Breast epithelium (tissue), 4 donors: ENCODE measurements at regions not wholly inside any gene's neighbourhood (a gene's known extent, or its start where the extent isn't known, plus 50 kb on each side); places are given as distances from the start of the nearest gene placed in this dataset.

ENCODE experiments used
- DNase-seq, 2 donors: peaks; one replicate each; pipeline ENCODE4 v3.0.0-alpha.2; 2019; ENCODE audit warnings: low spot score in 2 of 2
- H3K27ac ChIP-seq, 2 donors: fragments of 200-600 bp; sonication (generic) in 1 of 2; one replicate each; pipeline ENCODE4 v1.5.1; 2016 to 2019; ENCODE audit warnings: mild to moderate bottlenecking in 1 of 2
- H3K27me3 ChIP-seq, 2 donors: fragments of 200-600 bp; sonication (generic) in 1 of 2; one replicate each; pipeline versions ENCODE4 v1.5.1 to v1.6.0; 2017 to 2019; ENCODE audit warnings: control low read depth in 1 of 2, mild to moderate bottlenecking in 1 of 2
- H3K36me3 ChIP-seq: fragments of 200-600 bp; one replicate; pipeline ENCODE4 v1.5.1; 2019
- H3K4me1 ChIP-seq, 2 donors: fragments of 200-600 bp; sonication (generic); one replicate each; pipeline ENCODE4 v1.5.1; 2016 to 2019; ENCODE audit warnings: control low read depth in 1 of 2
- H3K4me3 ChIP-seq, 3 donors: fragments of 200-600 bp; sonication (generic); 1 replicate in 2 of 3; 2 replicates in 1 of 3; pipeline ENCODE4 v1.5.1; 2016 to 2019; ENCODE audit warnings: mild to moderate bottlenecking in 3 of 3, moderate library complexity in 2 of 3
- H3K9me3 ChIP-seq, 2 donors: fragments of 200-600 bp; sonication (generic) in 1 of 2; one replicate each; pipeline ENCODE4 v1.5.1; 2016 to 2019; ENCODE audit warnings: control low read depth in 1 of 2
- CTCF ChIP-seq, 3 donors: fragments of 450-650 bp; IDR thresholded peaks; one replicate each; pipeline ENCODE4 v1.5.1; 2016 to 2017; ENCODE audit warnings: antibody characterized with exemption in 3 of 3, mild to moderate bottlenecking in 3 of 3, moderate library complexity in 3 of 3
- POLR2A ChIP-seq: fragments of 450-650 bp; IDR thresholded peaks from one replicate; pipeline ENCODE4 v1.6.1; 2016; ENCODE audit warnings: antibody characterized with exemption, mild to moderate bottlenecking, moderate library complexity
- POLR2AphosphoS5 ChIP-seq, 3 donors: sonication (generic); formaldehyde crosslinking; IDR thresholded peaks; one replicate each; pipeline ENCODE4 v1.6.1; 2017; ENCODE audit warnings: antibody characterized with exemption in 3 of 3
- intact Hi-C: fragments of 100-400 bp; cut with DNase I; formaldehyde crosslinking; loops from one replicate; pipeline ENCODE4 v1.15.1; 2023; ENCODE audit warnings: low total_unique reads

DNA sequence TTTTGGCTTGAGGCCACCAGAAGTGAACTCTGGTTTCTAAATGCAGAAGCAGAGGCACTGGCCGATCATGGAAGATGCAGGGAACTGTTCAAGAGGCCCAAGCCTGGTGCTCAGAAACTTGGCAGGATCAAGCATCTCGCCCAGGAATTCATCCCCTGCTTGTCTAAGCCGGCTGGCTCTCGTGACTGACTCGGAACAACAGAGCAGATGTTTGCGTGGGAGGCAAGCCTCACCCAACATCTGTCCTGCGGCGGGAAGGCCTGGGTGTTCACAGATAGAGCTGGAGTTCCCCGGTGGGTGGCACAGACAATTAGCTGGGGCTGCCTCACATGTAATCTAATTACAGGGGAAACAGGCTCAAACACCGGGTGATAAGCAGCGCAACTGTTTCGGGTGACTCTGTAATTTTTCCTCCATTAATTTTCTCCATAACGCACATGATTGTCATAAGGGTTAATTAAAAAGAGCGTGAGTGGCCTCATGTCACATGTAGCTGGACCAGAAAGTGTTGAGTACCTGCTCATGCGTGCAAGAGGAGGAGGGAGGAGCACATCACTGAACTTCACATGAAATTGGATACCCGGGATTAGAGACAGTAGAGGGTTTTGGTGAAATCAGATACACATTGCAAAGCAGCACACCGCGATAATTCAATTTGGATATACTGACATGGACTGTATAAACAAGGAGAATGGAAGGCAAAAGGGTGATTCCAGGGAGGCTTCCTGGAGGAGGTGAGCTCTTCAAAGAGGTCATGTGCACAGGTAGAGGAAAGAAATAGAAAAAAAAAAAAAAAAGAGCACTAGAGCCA lies 180.0 kb downstream of the ETS2 start:
- no peaks in the 10 kb centered on the region for H3K27me3 ChIP-seq
- peak overlapping the region; percentile 72 for H3K27ac ChIP-seq
- intact Hi-C loops, result no loop called here
- H3K4me1 ChIP-seq, result peaks cover 10% of the 10 kb centered on the region in 2 donors
- no peaks in the 10 kb centered on the region for H3K9me3 ChIP-seq
- no peaks in the 10 kb centered on the region for H3K36me3 ChIP-seq
- peak in 1 of 2 donors; percentile 87 for DNase-seq
- no peak for TF ChIP-seq POLR2A
- TF ChIP-seq POLR2AphosphoS5 (IDR thresholded peaks at IDR 0.05), result peak; percentile 59 to 71 (median 60)
- no peak overlapping the region for H3K4me3 ChIP-seq

DNA sequence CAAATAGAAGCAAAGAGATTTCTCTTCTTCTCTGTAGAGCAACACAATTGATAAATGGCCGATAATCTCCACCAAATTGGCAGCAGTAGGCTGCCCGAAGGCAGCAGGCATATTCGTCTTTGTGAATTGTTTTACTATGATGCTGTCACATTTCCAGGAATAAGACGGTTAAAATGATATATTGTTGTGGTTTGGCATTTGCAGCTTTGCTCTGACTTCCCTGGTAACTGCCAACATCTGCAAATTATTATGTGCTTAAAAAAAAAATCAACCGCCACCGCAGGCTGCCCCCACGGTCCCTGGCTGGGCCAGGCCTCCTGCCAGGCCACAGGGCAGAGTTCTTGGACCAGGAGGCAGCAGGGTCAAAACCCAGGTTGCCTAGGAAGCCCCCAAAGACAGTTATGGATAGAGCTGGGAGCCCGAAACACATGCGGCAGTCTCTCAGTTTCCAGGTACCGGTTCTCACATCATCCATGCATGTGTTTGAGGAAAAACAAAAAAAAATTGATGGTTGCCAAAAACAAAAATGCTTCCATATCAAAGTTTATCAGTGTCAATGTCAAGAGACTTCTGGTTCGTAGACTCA lies 179.3 kb downstream of the ETS2 start:
- Histone ChIP-seq H3K27ac (peak overlapping the region; percentile 72), H3K27me3 (no peaks in the 10 kb centered on the region), H3K4me3 (peak overlapping the region in 1 of 3 donors; percentile 2), H3K36me3 (no peaks in the 10 kb centered on the region), H3K9me3 (no peaks in the 10 kb centered on the region), H3K4me1 (peaks cover 5 to 10% of the 10 kb centered on the region in 2 donors)
- TF ChIP-seq CTCF (IDR thresholded peaks at IDR 0.05) (no peak), POLR2AphosphoS5 (IDR thresholded peaks at IDR 0.05) (peak in 1 of 3 donors; percentile 14), POLR2A (no peak)
- no peak for DNase-seq
- intact Hi-C loops, result no loop called here

DNA sequence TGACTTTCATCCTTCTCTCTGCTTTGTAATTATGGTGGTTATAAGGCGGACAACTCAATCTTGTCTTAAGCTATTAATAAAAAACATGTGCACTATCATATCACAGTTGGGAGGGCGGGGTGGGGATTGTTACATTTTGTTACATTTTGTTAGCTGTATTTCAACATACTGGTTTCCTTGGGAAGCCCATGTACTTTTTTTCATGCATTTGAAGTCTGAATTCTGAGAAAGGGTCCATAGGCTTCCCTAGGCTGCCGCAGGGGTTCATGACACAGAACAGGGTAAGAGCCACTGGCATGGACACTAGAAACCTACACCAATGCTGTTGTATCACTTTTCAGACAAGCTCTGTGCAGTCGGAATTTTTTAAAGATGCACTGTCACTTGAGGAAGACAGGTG lies 178.8 kb downstream of the ETS2 start:
- peak overlapping the region; percentile 72 for H3K27ac ChIP-seq
- intact Hi-C loops, result no loop called here
- H3K9me3 ChIP-seq, result no peaks in the 10 kb centered on the region
- H3K4me1 ChIP-seq, result peaks cover 5 to 10% of the 10 kb centered on the region in 2 donors
- H3K36me3 ChIP-seq, result no peaks in the 10 kb centered on the region
- no peak for TF ChIP-seq POLR2AphosphoS5 (IDR thresholded peaks at IDR 0.05)
- no peak for TF ChIP-seq POLR2A
- TF ChIP-seq CTCF (IDR thresholded peaks at IDR 0.05), result no peak
- no peaks in the 10 kb centered on the region for H3K27me3 ChIP-seq
- no peak for DNase-seq
- H3K4me3 ChIP-seq, result peak overlapping the region in 1 of 3 donors; percentile 2

GRCh38 chr21:38983560-38983959 lies 177.8 kb downstream of the ETS2 start:
- no peak overlapping the region for H3K27ac ChIP-seq
- DNase-seq, result no peak
- no peak for TF ChIP-seq POLR2AphosphoS5 (IDR thresholded peaks at IDR 0.05)
- no peak for TF ChIP-seq CTCF (IDR thresholded peaks at IDR 0.05)
- no peak for TF ChIP-seq POLR2A
- H3K9me3 ChIP-seq, result no peaks in the 10 kb centered on the region
- no peak overlapping the region for H3K4me3 ChIP-seq
- H3K4me1 ChIP-seq, result peaks cover 5 to 10% of the 10 kb centered on the region in 2 donors
- intact Hi-C loops, result no loop called here
- H3K27me3 ChIP-seq, result no peaks in the 10 kb centered on the region
- no peaks in the 10 kb centered on the region for H3K36me3 ChIP-seq

GRCh38 chr21:38982804-38983203 lies 177.1 kb downstream of the ETS2 start:
- Histone ChIP-seq H3K4me3 (no peak overlapping the region), H3K4me1 (peaks cover 5 to 10% of the 10 kb centered on the region in 2 donors), H3K9me3 (no peaks in the 10 kb centered on the region), H3K27me3 (no peaks in the 10 kb centered on the region), H3K27ac (no peak overlapping the region), H3K36me3 (no peaks in the 10 kb centered on the region)
- no peak for TF ChIP-seq CTCF (IDR thresholded peaks at IDR 0.05)
- TF ChIP-seq POLR2A, result no peak
- no peak for TF ChIP-seq POLR2AphosphoS5 (IDR thresholded peaks at IDR 0.05)
- DNase-seq, result no peak
- intact Hi-C loops, result no loop called here
